ENCODE measurements at regions not wholly inside any gene's neighbourhood (a gene's known extent, or its start where the extent isn't known, plus 50 kb on each side); places are given as distances from the start of the nearest gene placed in this dataset.
A peak's percentile ranks its signal among the peaks of the same experiment; 100 is the strongest.
"Not testable (repeated sequence)": the region's sequence is repeated elsewhere in the genome, so short reads cannot be mapped to it uniquely, and the experiment has no call there.

GRCh38 chr15:24733659-24734058 lies 58.1 kb downstream of the NPAP1 start:
- no peak for DNase-seq

- DNase-seq, result no peak
These were observed 58.8 kb downstream of the NPAP1 start for GRCh38 chr15:24734396-24734795.

- DNase-seq, result no peak
These were observed 69.7 kb downstream of the NPAP1 start for GRCh38 chr15:24745290-24745689.

GRCh38 chr15:24746094-24746493 lies 70.5 kb downstream of the NPAP1 start:
- no peak for DNase-seq

- no peak for DNase-seq
These were observed 71.8 kb downstream of the NPAP1 start for GRCh38 chr15:24747376-24747775.

- no peak for DNase-seq
These were observed 73.4 kb downstream of the NPAP1 start for GRCh38 chr15:24748812-24749439.

GRCh38 chr15:24752354-24752753 lies 76.8 kb downstream of the NPAP1 start:
- DNase-seq, result no peak

GRCh38 chr15:24756101-24756500 lies 80.5 kb downstream of the NPAP1 start:
- DNase-seq, result no peak

GRCh38 chr15:24760066-24760465 lies 84.5 kb downstream of the NPAP1 start:
- no peak for DNase-seq

GRCh38 chr15:24761704-24762302 lies 86.2 kb downstream of the NPAP1 start:
- DNase-seq, result peak; percentile 13

GRCh38 chr15:24763891-24764290 lies 88.3 kb downstream of the NPAP1 start:
- no peak for DNase-seq

GRCh38 chr15:24764375-24765171 lies 89.0 kb downstream of the NPAP1 start:
- no peak for DNase-seq

- no peak for DNase-seq
These were observed 91.0 kb downstream of the NPAP1 start for GRCh38 chr15:24766511-24767133.

- no peak for DNase-seq
These were observed 96.7 kb downstream of the NPAP1 start for GRCh38 chr15:24772266-24772665.

- DNase-seq, result peak; percentile 97
These were observed 97.3 kb downstream of the NPAP1 start for GRCh38 chr15:24772686-24773373.

- DNase-seq, result no peak
These were observed 101.7 kb downstream of the NPAP1 start for GRCh38 chr15:24777307-24777706.

GRCh38 chr15:24784506-24784905 lies 108.9 kb downstream of the NPAP1 start:
- no peak for DNase-seq

GRCh38 chr15:24786347-24786746 lies 110.8 kb downstream of the NPAP1 start:
- DNase-seq, result no peak

- DNase-seq, result not testable (repeated sequence)
These were observed 127.0 kb downstream of the NPAP1 start for GRCh38 chr15:24802624-24803023.

GRCh38 chr15:24819680-24820079 lies 135.1 kb upstream of the SNRPN start:
- DNase-seq, result no peak

- DNase-seq, result peak; percentile 5
These were observed 131.3 kb upstream of the SNRPN start for GRCh38 chr15:24823473-24823872.

- no peak for DNase-seq
These were observed 122.5 kb upstream of the SNRPN start for GRCh38 chr15:24832282-24832681.

- DNase-seq, result no peak
These were observed 119.5 kb upstream of the SNRPN start for GRCh38 chr15:24835301-24835700.

All from NCI-H2171 treated with DMSO at 0.1 percent for 48 hours (cell line).